HL-60 (cell line): ENCODE measurements at regions not wholly inside any gene's neighbourhood (a gene's known extent, or its start where the extent isn't known, plus 50 kb on each side); places are given as distances from the start of the nearest gene placed in this dataset.

ENCODE experiments used
- POLR2AphosphoS5 ChIP-seq: IDR thresholded peaks from 2 replicates; pipeline ENCODE4 v1.6.1; 2012; ENCODE audit warnings: low read depth
- SPI1 ChIP-seq: IDR thresholded peaks from 2 replicates; pipeline ENCODE4 v1.6.1; 2012; ENCODE audit warnings: low read depth, mild to moderate bottlenecking, borderline replicate concordance
- TF ChIP-seq, protein P1 (sequence below): IDR thresholded peaks from one replicate; pipeline ENCODE4 v1.5.1; 2011; ENCODE audit warnings: low read length, control low read depth, inconsistent platforms; ENCODE audit not compliant: insufficient read depth
- TF ChIP-seq, protein P2 (sequence below): IDR thresholded peaks from 2 replicates; pipeline ENCODE4 v1.6.1; 2012; ENCODE audit warnings: low read depth; ENCODE audit not compliant: insufficient replicate concordance

DNA sequence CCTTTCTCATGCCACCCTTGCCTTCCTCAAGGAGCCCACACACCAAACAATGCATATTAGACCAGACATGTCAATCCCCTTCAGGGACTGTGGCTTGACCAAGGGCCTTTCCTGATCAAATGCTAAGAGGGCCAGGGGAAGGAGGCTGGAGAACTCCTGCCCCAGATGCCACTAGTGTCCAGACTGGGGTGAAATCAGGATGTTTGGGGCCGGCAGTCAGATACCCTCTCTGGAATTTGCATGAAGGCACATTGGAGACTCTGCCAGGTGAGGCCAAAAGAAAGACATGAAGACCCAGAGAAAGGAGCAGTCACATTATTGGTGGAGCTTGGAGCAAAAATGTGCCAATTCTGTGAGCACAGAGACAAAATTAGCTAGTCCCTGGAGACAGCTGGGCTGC lies 154.1 kb downstream of the TLE3 start:
- TF ChIP-seq POLR2AphosphoS5 (no peak), SPI1 (no peak)
- TF ChIP-seq, protein P1, sequence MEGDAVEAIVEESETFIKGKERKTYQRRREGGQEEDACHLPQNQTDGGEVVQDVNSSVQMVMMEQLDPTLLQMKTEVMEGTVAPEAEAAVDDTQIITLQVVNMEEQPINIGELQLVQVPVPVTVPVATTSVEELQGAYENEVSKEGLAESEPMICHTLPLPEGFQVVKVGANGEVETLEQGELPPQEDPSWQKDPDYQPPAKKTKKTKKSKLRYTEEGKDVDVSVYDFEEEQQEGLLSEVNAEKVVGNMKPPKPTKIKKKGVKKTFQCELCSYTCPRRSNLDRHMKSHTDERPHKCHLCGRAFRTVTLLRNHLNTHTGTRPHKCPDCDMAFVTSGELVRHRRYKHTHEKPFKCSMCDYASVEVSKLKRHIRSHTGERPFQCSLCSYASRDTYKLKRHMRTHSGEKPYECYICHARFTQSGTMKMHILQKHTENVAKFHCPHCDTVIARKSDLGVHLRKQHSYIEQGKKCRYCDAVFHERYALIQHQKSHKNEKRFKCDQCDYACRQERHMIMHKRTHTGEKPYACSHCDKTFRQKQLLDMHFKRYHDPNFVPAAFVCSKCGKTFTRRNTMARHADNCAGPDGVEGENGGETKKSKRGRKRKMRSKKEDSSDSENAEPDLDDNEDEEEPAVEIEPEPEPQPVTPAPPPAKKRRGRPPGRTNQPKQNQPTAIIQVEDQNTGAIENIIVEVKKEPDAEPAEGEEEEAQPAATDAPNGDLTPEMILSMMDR, result no peak
- TF ChIP-seq, protein P2, sequence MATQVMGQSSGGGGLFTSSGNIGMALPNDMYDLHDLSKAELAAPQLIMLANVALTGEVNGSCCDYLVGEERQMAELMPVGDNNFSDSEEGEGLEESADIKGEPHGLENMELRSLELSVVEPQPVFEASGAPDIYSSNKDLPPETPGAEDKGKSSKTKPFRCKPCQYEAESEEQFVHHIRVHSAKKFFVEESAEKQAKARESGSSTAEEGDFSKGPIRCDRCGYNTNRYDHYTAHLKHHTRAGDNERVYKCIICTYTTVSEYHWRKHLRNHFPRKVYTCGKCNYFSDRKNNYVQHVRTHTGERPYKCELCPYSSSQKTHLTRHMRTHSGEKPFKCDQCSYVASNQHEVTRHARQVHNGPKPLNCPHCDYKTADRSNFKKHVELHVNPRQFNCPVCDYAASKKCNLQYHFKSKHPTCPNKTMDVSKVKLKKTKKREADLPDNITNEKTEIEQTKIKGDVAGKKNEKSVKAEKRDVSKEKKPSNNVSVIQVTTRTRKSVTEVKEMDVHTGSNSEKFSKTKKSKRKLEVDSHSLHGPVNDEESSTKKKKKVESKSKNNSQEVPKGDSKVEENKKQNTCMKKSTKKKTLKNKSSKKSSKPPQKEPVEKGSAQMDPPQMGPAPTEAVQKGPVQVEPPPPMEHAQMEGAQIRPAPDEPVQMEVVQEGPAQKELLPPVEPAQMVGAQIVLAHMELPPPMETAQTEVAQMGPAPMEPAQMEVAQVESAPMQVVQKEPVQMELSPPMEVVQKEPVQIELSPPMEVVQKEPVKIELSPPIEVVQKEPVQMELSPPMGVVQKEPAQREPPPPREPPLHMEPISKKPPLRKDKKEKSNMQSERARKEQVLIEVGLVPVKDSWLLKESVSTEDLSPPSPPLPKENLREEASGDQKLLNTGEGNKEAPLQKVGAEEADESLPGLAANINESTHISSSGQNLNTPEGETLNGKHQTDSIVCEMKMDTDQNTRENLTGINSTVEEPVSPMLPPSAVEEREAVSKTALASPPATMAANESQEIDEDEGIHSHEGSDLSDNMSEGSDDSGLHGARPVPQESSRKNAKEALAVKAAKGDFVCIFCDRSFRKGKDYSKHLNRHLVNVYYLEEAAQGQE, result no peak
